ENCODE measurements at regions not wholly inside any gene's neighbourhood (a gene's known extent, or its start where the extent isn't known, plus 50 kb on each side); places are given as distances from the start of the nearest gene placed in this dataset.

DNA sequence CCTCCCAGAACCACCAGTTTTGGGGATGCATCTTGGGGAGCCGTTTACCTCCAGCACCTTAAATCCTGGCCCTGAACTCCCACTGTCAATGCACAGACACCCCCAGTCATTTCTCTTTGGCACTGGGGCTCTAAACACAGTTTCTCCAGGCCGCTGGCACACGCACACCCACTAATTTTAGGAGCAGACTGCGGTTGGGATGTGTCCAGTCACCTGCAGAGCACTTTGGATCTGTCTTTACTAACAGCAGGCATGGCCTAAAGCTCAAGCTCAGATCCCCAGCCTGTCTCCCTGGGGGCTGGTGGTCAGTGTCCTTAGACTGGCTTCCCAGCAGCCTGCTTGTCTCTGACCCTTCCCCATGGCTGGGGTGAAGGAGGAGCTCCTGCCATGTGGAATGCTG, 49.9 kb downstream of the SYNE3 start:
- DNase-seq (ENCODE audit: low read depth), result no peak

- DNase-seq (ENCODE audit: low read depth), result no peak
These were observed 50.5 kb downstream of the SYNE3 start for GRCh38 chr14:95465936-95466335.

- no peak for DNase-seq (ENCODE audit: low read depth)
These were observed 51.1 kb downstream of the SYNE3 start for GRCh38 chr14:95465358-95465757.

DNA sequence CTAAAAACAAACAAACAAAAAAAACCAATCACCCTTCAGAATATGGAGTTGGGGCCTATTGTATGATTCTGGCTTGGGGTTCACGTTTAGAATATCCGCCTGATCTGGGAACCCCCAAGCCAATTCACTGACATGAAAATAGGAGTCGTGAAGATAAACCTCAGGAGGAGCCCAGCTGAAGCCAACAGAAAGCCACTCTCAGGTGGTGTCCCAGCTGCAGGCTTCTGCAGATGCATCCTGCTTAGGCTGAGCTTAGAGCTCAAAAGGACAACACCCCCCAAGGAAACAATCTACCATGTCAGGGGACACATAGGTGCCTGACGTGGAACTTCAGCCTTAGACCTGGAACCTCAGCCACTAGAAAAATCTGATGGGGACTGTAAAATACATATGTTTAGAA, 51.9 kb downstream of the SYNE3 start:
- no peak for DNase-seq (ENCODE audit: low read depth)

DNA sequence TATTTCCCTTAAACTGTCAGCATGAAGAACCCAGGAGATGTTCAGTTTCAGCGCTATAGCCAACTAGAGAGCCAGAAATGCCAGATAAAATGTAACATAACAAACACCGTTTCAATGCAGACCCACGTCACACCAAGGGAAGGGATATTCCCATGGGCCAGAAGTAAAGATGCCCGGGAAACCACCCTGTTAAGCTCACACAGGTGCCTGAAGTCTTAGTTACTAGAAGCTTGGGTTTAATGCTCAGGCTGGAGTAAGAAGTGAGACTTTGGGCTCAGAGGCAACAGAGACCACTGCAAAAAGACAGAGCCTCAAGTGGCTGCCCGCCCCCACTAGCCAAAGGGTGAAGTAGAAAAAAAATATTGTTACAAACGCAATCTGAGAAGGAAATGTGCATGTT, 52.3 kb downstream of the SYNE3 start:
- DNase-seq (ENCODE audit: low read depth), result no peak

- peak; percentile 20 for DNase-seq (ENCODE audit: low read depth)
These were observed 53.1 kb downstream of the SYNE3 start for GRCh38 chr14:95463171-95463901.

DNA sequence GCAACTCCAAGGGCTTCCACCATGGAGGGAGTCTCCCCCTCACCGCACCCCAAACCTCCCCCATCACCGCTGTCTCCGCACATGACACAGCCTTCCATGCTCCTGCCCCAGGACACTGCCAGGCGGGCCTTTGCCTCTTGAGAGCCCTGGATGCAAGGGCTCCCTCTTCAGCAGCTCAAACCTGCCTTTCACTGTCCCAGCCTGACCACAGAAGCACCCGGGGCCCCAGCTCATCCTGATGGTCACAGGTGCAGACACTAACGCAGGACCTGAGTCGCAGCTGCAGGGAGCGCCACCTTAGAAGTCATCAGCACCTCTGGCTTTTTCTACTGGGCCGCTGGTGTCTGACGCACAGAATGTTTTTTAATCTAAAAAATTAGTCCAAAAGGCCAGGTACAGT, 54.0 kb downstream of the SYNE3 start:
- DNase-seq (ENCODE audit: low read depth), result no peak

DNA sequence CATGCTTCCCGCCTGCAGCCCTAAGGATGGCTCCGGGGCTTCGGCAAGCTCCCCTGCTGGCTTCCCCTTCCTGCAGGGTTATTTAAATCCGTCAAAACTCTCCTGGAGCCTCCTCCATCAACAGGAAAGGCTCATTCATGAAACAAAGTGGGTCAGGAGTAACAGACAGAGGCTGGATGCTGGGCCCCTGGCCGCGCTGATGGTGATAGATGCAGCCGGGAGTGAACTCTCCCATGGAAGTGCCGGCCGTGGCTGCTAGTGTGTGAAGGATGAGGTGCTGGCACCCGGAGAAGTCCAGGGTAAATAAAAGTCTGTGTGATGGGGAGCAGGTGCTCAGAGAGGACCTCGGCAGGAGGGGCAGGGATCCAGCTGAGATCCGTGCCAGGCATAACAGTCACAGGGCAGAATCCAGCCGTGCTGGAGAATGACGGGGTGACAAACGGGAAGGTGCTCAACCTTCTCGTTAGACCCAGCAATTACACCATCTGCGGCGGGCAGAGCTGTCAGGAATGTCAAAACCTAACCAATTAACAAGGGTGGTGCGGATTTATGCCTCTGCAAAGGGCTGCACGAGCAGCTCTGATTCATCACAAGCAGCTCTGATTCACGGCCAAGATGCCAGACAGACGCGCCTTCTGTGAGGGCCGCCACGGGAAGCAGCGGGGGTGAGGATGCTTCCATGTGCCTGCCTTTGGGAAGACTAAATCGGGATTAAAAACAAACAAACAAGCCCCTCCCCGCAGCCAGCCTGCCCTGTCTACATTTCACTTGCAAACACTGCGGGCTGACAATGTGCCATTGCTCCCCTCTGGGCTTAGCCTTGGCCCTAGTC, 55.6 kb downstream of the SYNE3 start:
- no peak for DNase-seq (ENCODE audit: low read depth)

- no peak for DNase-seq (ENCODE audit: low read depth)
These were observed 57.5 kb downstream of the SYNE3 start for GRCh38 chr14:95458906-95459305.

DNA sequence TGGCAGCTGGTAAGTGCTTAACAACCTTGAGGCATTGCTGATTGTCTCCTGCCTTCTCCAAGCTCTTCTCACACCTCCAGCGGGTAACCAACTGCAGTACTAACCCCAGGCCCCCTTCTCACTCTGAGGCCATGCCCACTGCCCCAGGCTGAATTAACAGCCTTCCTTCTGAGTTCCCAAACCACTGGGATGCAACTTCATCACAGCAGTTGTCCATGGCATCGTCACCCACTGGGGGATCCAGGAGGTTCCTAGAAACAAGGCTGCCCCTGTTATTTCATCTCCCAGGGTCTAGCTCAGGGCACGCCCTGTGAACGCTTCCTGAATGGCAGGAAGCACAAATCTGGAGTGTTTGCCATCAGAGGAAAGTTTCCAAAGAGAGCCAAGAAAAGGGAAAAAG, 58.0 kb downstream of the SYNE3 start:
- no peak for DNase-seq (ENCODE audit: low read depth)

GRCh38 chr14:95456281-95456680, 60.2 kb downstream of the SYNE3 start:
- no peak for DNase-seq (ENCODE audit: low read depth)

- no peak for DNase-seq (ENCODE audit: low read depth)
These were observed 61.2 kb downstream of the SYNE3 start for GRCh38 chr14:95455246-95455645.

DNA sequence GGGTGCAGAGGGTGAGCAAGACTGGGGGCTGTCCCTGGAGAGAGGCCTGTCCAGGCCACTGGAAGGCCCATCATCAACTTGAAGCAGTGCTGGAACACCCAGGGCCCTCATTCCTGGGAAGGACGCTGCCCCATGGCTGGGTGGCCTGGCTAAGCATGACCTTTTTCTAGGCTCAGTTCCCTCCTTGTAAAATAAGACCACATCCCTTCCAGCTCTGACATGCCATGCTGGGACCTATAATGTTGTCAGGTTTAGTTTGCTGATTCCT, 62.8 kb downstream of the SYNE3 start:
- DNase-seq (ENCODE audit: low read depth), result no peak

- no peak for DNase-seq (ENCODE audit: low read depth)
These were observed 63.3 kb downstream of the SYNE3 start for GRCh38 chr14:95452893-95453712.

DNA sequence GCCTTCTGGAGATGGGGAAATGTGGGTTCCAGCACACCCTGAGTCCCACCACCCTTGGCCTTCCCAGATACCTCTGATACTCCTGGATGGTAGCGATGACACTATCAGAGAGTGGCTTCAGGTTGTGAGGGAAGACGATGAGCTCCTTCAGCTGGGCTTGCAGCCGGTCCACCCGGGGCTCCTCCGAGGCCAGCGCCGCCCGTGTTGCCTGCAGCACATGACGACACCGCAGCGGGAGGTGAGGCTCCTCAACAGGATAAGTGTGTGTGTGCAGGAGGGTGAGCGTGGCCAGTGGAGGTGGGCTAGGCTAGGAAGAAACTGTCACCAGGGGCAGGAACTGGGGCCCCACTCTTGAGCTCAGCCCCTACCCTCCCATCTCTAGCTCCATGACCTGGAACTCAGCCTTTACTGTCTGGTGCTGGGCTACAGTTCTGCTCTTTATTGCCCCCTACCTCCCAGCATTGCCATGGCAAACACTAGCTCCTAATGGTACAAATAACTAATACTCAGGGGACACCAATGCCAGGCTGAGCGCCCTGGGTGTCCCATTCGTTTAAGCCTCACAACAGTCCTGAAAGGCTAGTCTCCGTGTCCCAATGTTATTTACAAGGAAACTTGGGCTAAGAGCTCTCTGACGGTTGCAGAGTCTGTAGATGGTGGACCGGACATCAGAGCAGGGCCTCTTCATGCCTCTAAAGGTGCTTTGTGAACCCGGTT, 64.1 kb downstream of the SYNE3 start:
- no peak for DNase-seq (ENCODE audit: low read depth)

- no peak for DNase-seq (ENCODE audit: low read depth)
These were observed 67.3 kb downstream of the SYNE3 start for GRCh38 chr14:95449131-95449530.

DNA sequence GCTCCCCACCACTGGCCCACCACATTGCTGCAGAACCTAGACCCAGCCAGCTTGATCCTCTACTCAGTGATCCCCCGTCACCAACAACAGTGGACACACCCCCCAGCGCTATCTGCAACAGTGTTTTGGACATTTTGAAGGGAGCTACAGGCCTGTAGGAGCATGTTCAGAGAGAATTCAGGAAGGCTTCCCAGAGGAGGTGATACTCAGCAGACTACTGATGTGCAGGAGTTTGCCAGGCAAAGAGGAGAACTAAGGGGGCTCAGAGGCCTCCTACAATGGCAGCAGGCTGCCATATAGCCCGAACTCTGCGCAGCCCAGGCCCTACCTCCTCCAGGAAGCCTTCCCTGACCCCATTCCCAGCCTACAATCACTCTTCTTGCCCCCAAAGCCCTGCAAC, 70.0 kb downstream of the SYNE3 start:
- DNase-seq (ENCODE audit: low read depth), result no peak

DNA sequence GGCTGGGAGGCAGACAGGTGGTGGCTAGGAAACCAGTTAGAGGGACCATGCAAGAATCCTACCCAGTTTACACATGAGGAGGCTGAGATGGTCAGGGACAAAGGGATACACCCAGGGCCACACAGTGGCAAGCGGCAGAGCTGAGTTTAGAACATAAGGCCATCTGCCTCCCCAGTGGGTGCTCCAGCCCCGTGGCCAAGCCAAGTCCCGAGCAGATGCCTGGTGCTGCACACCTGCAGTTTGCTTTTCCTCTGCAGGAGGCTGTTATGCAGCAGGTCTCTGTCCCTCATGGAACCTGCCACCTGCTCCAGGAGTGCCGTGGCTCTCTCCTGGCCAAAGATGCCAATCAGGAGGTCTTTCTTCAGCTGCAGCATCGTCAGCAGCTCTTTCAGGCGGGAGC, 70.8 kb downstream of the SYNE3 start:
- no peak for DNase-seq (ENCODE audit: low read depth)

DNA sequence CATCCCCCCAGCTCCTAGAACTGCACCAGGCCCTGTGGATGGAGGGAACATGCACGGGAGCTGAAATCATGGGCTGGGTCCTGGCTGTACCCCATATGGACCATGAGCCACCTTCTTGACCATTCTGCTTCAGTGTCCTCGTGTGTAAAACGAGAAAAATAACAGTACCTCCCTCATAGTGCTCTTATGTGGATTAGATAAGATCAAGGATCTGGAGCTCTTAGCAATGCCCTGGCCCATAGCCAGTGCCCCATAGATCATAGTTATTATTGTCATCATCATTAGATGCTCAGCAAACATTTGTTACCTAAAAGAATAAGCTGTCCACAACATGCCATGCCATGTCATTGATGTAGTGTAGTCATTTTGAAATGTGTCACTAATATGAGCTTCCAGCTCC, 71.3 kb downstream of the SYNE3 start:
- no peak for DNase-seq (ENCODE audit: low read depth)

DNA sequence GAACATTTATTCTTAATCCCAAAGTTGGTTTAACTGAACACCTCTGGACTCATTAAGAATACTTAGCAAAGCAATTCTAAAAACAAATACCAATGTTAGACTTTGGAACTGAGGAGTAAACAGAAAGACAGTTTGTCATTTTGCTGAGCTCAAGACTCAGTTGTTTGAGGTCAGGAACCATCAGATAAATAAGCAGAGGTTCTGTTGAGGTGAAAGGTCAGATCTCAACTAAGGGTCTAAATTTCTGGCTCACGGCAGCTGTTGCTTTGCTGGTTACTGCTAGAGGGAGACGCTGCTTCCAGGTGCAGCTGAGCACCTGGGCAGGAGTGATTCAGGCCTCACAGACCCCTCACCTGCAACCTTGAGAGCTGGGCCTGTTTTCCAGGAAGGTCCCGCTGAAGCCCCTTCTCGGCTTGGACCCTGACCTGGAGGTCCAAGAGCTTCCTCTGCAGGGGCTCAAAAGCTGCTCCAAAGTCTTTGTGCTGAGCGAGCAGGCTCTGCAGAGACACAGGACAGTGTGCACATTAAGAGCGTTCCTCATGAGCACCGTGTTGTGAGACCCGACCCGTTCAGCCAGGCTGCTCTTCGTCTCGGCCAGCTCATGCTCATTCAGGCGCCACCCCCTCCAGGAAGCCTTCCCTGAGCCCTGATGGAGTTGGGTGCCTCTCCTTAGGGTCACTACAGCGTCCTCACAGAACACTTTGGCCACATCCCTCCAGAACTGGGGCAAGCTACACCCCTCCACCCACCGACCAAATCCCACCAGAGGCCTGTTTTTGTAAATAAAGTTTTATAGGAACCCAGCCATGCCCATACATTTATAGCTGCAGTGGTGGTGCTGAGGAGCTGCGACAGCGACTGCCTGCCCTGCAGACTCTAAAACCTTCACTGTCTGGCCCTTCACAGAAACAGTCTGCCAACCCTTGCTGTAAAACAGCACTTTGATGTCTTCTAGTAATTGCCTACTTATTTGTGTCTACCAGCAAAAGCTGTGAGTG, 72.0 kb downstream of the SYNE3 start:
- no peak for DNase-seq (ENCODE audit: low read depth)

GRCh38 chr14:95442633-95443021, 73.8 kb downstream of the SYNE3 start:
- DNase-seq (ENCODE audit: low read depth), result peak; percentile 66

Measured in activated gamma-delta T cell treated with anti-CD3 and anti-CD28 coated beads, Interleukin-2, amount 50 U/mL, for 16 hours (primary cell).